Cardiac muscle cell (in vitro differentiated cells and primary cell): ENCODE measurements at regions not wholly inside any gene's neighbourhood (a gene's known extent, or its start where the extent isn't known, plus 50 kb on each side); places are given as distances from the start of the nearest gene placed in this dataset.

Source experiments
- DNase-seq, 2 donors: peaks; one replicate each; pipeline versions ENCODE4 v3.0.0 to v3.0.0-alpha.2; 2010 to 2017; ENCODE audit warnings: low read depth in 1 of 2, low spot score in 1 of 2
- H3K27ac ChIP-seq: fragments of 200-600 bp; sonication (generic); 2 replicates; pipeline ENCODE4 v1.5.1; 2016
- H3K27me3 ChIP-seq: fragments of 200-600 bp; sonication (generic); 2 replicates; pipeline ENCODE4 v1.6.0; 2016; ENCODE audit warnings: control low read depth
- H3K36me3 ChIP-seq: fragments of 200-600 bp; sonication (generic); 2 replicates; pipeline ENCODE4 v1.5.1; 2016; ENCODE audit warnings: control low read depth
- H3K4me1 ChIP-seq: fragments of 200-600 bp; sonication (generic); 2 replicates; pipeline ENCODE4 v1.8.1; 2017; ENCODE audit warnings: low read depth, mild to moderate bottlenecking, mixed run types
- H3K4me3 ChIP-seq: fragments of 200-600 bp; sonication (generic); 2 replicates; pipeline ENCODE4 v1.5.1; 2016; ENCODE audit warnings: mild to moderate bottlenecking
- H3K9me3 ChIP-seq: fragments of 200-600 bp; sonication (generic); 2 replicates; pipeline ENCODE4 v1.5.1; 2017; ENCODE audit warnings: low read depth, mild to moderate bottlenecking, control low read depth
- TF ChIP-seq, protein P1 (sequence below): IDR thresholded peaks from 2 replicates; pipeline ENCODE4 v1.5.1; 2012; ENCODE audit warnings: low read depth, mild to moderate bottlenecking, low read length

GRCh38 chr2:464562-465309 lies 176.8 kb upstream of the ALKAL2 start:
- Histone ChIP-seq H3K36me3 (no peaks in the 10 kb centered on the region), H3K4me1 (no peaks in the 10 kb centered on the region), H3K27me3 (peaks cover 40% of the 10 kb centered on the region), H3K27ac (no peak overlapping the region), H3K4me3 (no peak overlapping the region), H3K9me3 (no peaks in the 10 kb centered on the region)
- no peak for DNase-seq
- TF ChIP-seq, protein P1, sequence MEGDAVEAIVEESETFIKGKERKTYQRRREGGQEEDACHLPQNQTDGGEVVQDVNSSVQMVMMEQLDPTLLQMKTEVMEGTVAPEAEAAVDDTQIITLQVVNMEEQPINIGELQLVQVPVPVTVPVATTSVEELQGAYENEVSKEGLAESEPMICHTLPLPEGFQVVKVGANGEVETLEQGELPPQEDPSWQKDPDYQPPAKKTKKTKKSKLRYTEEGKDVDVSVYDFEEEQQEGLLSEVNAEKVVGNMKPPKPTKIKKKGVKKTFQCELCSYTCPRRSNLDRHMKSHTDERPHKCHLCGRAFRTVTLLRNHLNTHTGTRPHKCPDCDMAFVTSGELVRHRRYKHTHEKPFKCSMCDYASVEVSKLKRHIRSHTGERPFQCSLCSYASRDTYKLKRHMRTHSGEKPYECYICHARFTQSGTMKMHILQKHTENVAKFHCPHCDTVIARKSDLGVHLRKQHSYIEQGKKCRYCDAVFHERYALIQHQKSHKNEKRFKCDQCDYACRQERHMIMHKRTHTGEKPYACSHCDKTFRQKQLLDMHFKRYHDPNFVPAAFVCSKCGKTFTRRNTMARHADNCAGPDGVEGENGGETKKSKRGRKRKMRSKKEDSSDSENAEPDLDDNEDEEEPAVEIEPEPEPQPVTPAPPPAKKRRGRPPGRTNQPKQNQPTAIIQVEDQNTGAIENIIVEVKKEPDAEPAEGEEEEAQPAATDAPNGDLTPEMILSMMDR = no peak

- H3K27me3 ChIP-seq = peaks cover 8% of the 10 kb centered on the region
- no peak overlapping the region for H3K27ac ChIP-seq
- H3K36me3 ChIP-seq = no peaks in the 10 kb centered on the region
- no peaks in the 10 kb centered on the region for H3K9me3 ChIP-seq
- DNase-seq = no peak
- H3K4me3 ChIP-seq = no peak overlapping the region
- no peaks in the 10 kb centered on the region for H3K4me1 ChIP-seq
- TF ChIP-seq, protein P1 = no peak
Observed at GRCh38 chr2:460861-461260, 173.0 kb upstream of the ALKAL2 start.

- Histone ChIP-seq H3K9me3 (no peaks in the 10 kb centered on the region), H3K4me1 (no peaks in the 10 kb centered on the region), H3K36me3 (no peaks in the 10 kb centered on the region), H3K4me3 (no peak overlapping the region), H3K27me3 (peaks cover 4% of the 10 kb centered on the region), H3K27ac (no peak overlapping the region)
- TF ChIP-seq, protein P1 = no peak
- no peak for DNase-seq
Observed at GRCh38 chr2:459931-460330, 172.0 kb upstream of the ALKAL2 start.

DNA sequence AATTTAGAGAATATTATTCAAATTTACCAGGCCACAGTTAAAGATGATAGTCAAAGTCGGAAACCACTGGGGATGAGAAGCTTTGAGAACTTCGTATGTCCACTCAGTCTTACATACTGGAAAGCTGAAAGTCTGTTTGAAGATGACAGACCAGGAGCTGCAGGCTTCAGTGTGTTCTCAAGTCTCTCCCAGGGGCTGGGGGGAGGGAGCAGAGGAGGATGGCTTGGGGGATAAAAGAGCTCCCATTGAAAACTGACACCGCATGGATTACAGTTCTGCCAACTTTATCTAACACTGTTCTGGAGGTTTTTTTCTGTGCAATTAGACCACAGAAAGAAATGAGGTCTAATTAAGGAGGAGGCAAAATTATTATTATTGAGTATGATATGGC lies 170.5 kb upstream of the ALKAL2 start:
- TF ChIP-seq, protein P1 = no peak
- Histone ChIP-seq H3K27ac (no peak overlapping the region), H3K27me3 (peaks cover 2% of the 10 kb centered on the region), H3K36me3 (no peaks in the 10 kb centered on the region), H3K9me3 (no peaks in the 10 kb centered on the region), H3K4me1 (no peaks in the 10 kb centered on the region), H3K4me3 (no peak overlapping the region)
- DNase-seq = peak in 1 of 2 donors; percentile 28

GRCh38 chr2:457792-458424 lies 170.0 kb upstream of the ALKAL2 start:
- no peaks in the 10 kb centered on the region for H3K36me3 ChIP-seq
- no peaks in the 10 kb centered on the region for H3K9me3 ChIP-seq
- no peak for DNase-seq
- no peak overlapping the region for H3K27ac ChIP-seq
- TF ChIP-seq, protein P1 = no peak
- no peak overlapping the region for H3K4me3 ChIP-seq
- peaks cover under 1% of the 10 kb centered on the region for H3K27me3 ChIP-seq
- H3K4me1 ChIP-seq = no peaks in the 10 kb centered on the region
